Tibial nerve (tissue), 4 donors: ENCODE measurements at regions not wholly inside any gene's neighbourhood (a gene's known extent, or its start where the extent isn't known, plus 50 kb on each side); places are given as distances from the start of the nearest gene placed in this dataset.
"Not testable (repeated sequence)": the region's sequence is repeated elsewhere in the genome, so short reads cannot be mapped to it uniquely, and the experiment has no call there.

Experiments used
- DNase-seq, 2 donors: peaks; one replicate each; pipeline ENCODE4 v3.0.0-alpha.2; 2019; ENCODE audit warnings: low spot score in 2 of 2
- H3K27ac ChIP-seq, 4 donors: fragments of 200-600 bp; sonication (generic) in 3 of 4; one replicate each; pipeline ENCODE4 v1.5.1; 2017 to 2019; ENCODE audit warnings: mild to moderate bottlenecking in 1 of 4
- H3K27me3 ChIP-seq, 2 donors: fragments of 200-600 bp; sonication (generic) in 1 of 2; one replicate each; pipeline versions ENCODE4 v1.5.1 to v1.6.0; 2017 to 2019
- H3K36me3 ChIP-seq, 3 donors: fragments of 200-600 bp; sonication (generic); one replicate each; pipeline ENCODE4 v1.5.1; 2018 to 2019
- H3K4me1 ChIP-seq, 4 donors: fragments of 200-600 bp; sonication (generic) in 3 of 4; one replicate each; pipeline ENCODE4 v1.5.1; 2017 to 2019
- H3K4me3 ChIP-seq, 4 donors: fragments of 200-600 bp; sonication (generic) in 3 of 4; one replicate each; pipeline ENCODE4 v1.5.1; 2017 to 2019; ENCODE audit warnings: mild to moderate bottlenecking in 1 of 4, moderate library complexity in 1 of 4
- H3K9me3 ChIP-seq, 4 donors: fragments of 200-600 bp; sonication (generic) in 3 of 4; one replicate each; pipeline ENCODE4 v1.5.1; 2017 to 2019
- CTCF ChIP-seq, 5 experiments: fragments of 200-600 bp in 3 of 5; fragments of 450-650 bp in 2 of 5; sonication (generic) in 3 of 5; IDR thresholded peaks; one replicate each; pipeline ENCODE4 v1.5.1; 2016 to 2019; ENCODE audit warnings: antibody characterized with exemption in 5 of 5, mild to moderate bottlenecking in 3 of 5, moderate library complexity in 2 of 5
- EP300 ChIP-seq, 2 donors: sonication (generic); formaldehyde crosslinking; IDR thresholded peaks; one replicate each; pipeline ENCODE4 v1.6.1; 2017; ENCODE audit warnings: antibody characterized with exemption in 2 of 2, mild to moderate bottlenecking in 1 of 2
- POLR2A ChIP-seq, 2 donors: fragments of 450-650 bp; IDR thresholded peaks; one replicate each; pipeline ENCODE4 v1.6.1; 2017; ENCODE audit warnings: antibody characterized with exemption in 2 of 2, mild to moderate bottlenecking in 2 of 2, moderate library complexity in 2 of 2
- WGBS, 2 donors: methylation state at CpG; one replicate each; pipeline ENCODE4 v1.1.5; 2018; 5-methylcytosine and 5-hydroxymethylcytosine counted together

GRCh38 chr3:110518031-110518430 is 553.6 kb upstream of the NECTIN3 start:
- TF ChIP-seq POLR2A (IDR thresholded peaks at IDR 0.05): no peak
- TF ChIP-seq EP300 (IDR thresholded peaks at IDR 0.05): no peak
- no peak for TF ChIP-seq CTCF (IDR thresholded peaks at IDR 0.05)
- peaks cover 0 to 5% (median 0%) of the 10 kb centered on the region in 4 donors for H3K9me3 ChIP-seq
- DNase-seq: no peak
- H3K27me3 ChIP-seq: no peaks in the 10 kb centered on the region
- no peak overlapping the region for H3K4me3 ChIP-seq
- WGBS, 2 donors: 68 to 70% methylated on average over 1 of the region's 1 CpG
- H3K36me3 ChIP-seq: no peaks in the 10 kb centered on the region
- no peaks in the 10 kb centered on the region for H3K4me1 ChIP-seq
- H3K27ac ChIP-seq: no peak overlapping the region

- Histone ChIP-seq H3K4me1 (no peaks in the 10 kb centered on the region), H3K9me3 (peaks cover 0 to 5% (median 0%) of the 10 kb centered on the region in 4 donors), H3K27ac (no peak overlapping the region), H3K4me3 (no peak overlapping the region), H3K36me3 (no peaks in the 10 kb centered on the region), H3K27me3 (no peaks in the 10 kb centered on the region)
- TF ChIP-seq EP300 (IDR thresholded peaks at IDR 0.05): no peak
- no peak for TF ChIP-seq CTCF (IDR thresholded peaks at IDR 0.05)
- no peak for TF ChIP-seq POLR2A (IDR thresholded peaks at IDR 0.05)
- 67 to 68% methylated on average over 1 of the region's 1 CpG for WGBS, 2 donors
- no peak for DNase-seq
Measured at GRCh38 chr3:110519071-110519470, 552.5 kb upstream of the NECTIN3 start.

GRCh38 chr3:110521019-110521418 is 550.6 kb upstream of the NECTIN3 start:
- H3K4me1 ChIP-seq: no peaks in the 10 kb centered on the region
- TF ChIP-seq POLR2A (IDR thresholded peaks at IDR 0.05) (no peak), CTCF (IDR thresholded peaks at IDR 0.05) (no peak), EP300 (IDR thresholded peaks at IDR 0.05) (no peak)
- H3K27me3 ChIP-seq: no peaks in the 10 kb centered on the region
- peaks cover 0 to 1% (median 0%) of the 10 kb centered on the region in 4 donors for H3K9me3 ChIP-seq
- H3K27ac ChIP-seq: no peak overlapping the region
- H3K4me3 ChIP-seq: no peak overlapping the region
- no peaks in the 10 kb centered on the region for H3K36me3 ChIP-seq
- 87 to 88% methylated on average over 2 of the region's 2 CpGs for WGBS, 2 donors
- DNase-seq: no peak

- H3K27me3 ChIP-seq, H3K4me3 ChIP-seq, H3K4me1 ChIP-seq, H3K27ac ChIP-seq, H3K36me3 ChIP-seq, H3K9me3 ChIP-seq, DNase-seq: not testable (repeated sequence)
- 75 to 76% methylated on average over 6 of the region's 6 CpGs for WGBS, 2 donors
Measured at GRCh38 chr3:110525558-110526064, 546.0 kb upstream of the NECTIN3 start.

- DNase-seq: no peak
- H3K27me3 ChIP-seq: no peaks in the 10 kb centered on the region
- TF ChIP-seq CTCF (IDR thresholded peaks at IDR 0.05) (no peak), POLR2A (IDR thresholded peaks at IDR 0.05) (no peak), EP300 (IDR thresholded peaks at IDR 0.05) (no peak)
- H3K36me3 ChIP-seq: no peaks in the 10 kb centered on the region
- WGBS, 2 donors: 46 to 73% methylated on average over 3 of the region's 3 CpGs
- H3K4me3 ChIP-seq: no peak overlapping the region
- no peaks in the 10 kb centered on the region for H3K9me3 ChIP-seq
- H3K4me1 ChIP-seq: no peaks in the 10 kb centered on the region
- H3K27ac ChIP-seq: no peak overlapping the region
Measured at GRCh38 chr3:110526777-110527727, 544.6 kb upstream of the NECTIN3 start.
